HG02759 (cell line): ENCODE measurements at regions not wholly inside any gene's neighbourhood (a gene's known extent, or its start where the extent isn't known, plus 50 kb on each side); places are given as distances from the start of the nearest gene placed in this dataset.

Experiments
- ATAC-seq: cut with Tn5 transposase; IDR thresholded peaks from one replicate; pipeline ENCODE4 v1.9.1; 2021; ENCODE audit warnings: mild to moderate bottlenecking, moderate library complexity; ENCODE audit not compliant: unreplicated experiment

GRCh38 chr5:57539281-57539701 is 56.7 kb upstream of the ACTBL2 start:
- ATAC-seq: no peak

- ATAC-seq: no peak
Observed at GRCh38 chr5:57538341-57538955, 55.8 kb upstream of the ACTBL2 start.

GRCh38 chr5:57537811-57538210 is 55.2 kb upstream of the ACTBL2 start:
- no peak for ATAC-seq

- no peak for ATAC-seq
Observed at GRCh38 chr5:57532513-57533497, 50.2 kb upstream of the ACTBL2 start.
